A673 (cell line): ENCODE measurements at regions not wholly inside any gene's neighbourhood (a gene's known extent, or its start where the extent isn't known, plus 50 kb on each side); places are given as distances from the start of the nearest gene placed in this dataset.

Experiments
- CTCF ChIP-seq: fragments of 300-800, 200-600 bp; sonication (generic); conservative IDR thresholded peaks from 2 replicates; pipeline ENCODE4 v1.5.1; 2017; ENCODE audit warnings: low read depth, mild to moderate bottlenecking, antibody characterized with exemption, low read length, moderate library complexity, mixed read lengths
- EZH2 ChIP-seq: fragments of 200-600 bp; sonication (generic); IDR thresholded peaks from 2 replicates; pipeline ENCODE4 v1.6.1; 2017; ENCODE audit warnings: borderline replicate concordance, low read depth, mild to moderate bottlenecking, mixed read lengths, antibody characterized with exemption, low read length; ENCODE audit not compliant: poor library complexity, severe bottlenecking

GRCh38 chr10:21030091-21030490 is 133.0 kb upstream of the NEBL start:
- TF ChIP-seq CTCF (no peak), EZH2 (no peak)
